Myocyte (in vitro differentiated cells): ENCODE measurements at regions not wholly inside any gene's neighbourhood (a gene's known extent, or its start where the extent isn't known, plus 50 kb on each side); places are given as distances from the start of the nearest gene placed in this dataset.
A peak's percentile ranks its signal among the peaks of the same experiment; 100 is the strongest.
"Not testable (repeated sequence)": the region's sequence is repeated elsewhere in the genome, so short reads cannot be mapped to it uniquely, and the experiment has no call there.

Experiments used
- DNase-seq: peaks from one replicate; pipeline ENCODE4 v3.0.0-alpha.2; 2012; ENCODE audit warnings: low read depth

- DNase-seq = peak; percentile 65
Measured at GRCh38 chr9:92242260-92243136, 51.0 kb downstream of the IARS1 start.

GRCh38 chr9:92236915-92237314 lies 56.6 kb downstream of the IARS1 start:
- DNase-seq = no peak

- DNase-seq = no peak
Measured at GRCh38 chr9:92236465-92236864, 57.0 kb downstream of the IARS1 start.

GRCh38 chr9:92234514-92234913 lies 59.0 kb downstream of the IARS1 start:
- DNase-seq = no peak

GRCh38 chr9:92232190-92232589 lies 61.3 kb downstream of the IARS1 start:
- no peak for DNase-seq

GRCh38 chr9:92228628-92229027 lies 64.9 kb downstream of the IARS1 start:
- no peak for DNase-seq

GRCh38 chr9:92224177-92224576 lies 69.3 kb downstream of the IARS1 start:
- DNase-seq = peak; percentile 55

GRCh38 chr9:92223758-92224157 lies 69.7 kb downstream of the IARS1 start:
- DNase-seq = no peak

GRCh38 chr9:92208693-92209524 lies 84.6 kb downstream of the IARS1 start:
- no peak for DNase-seq

- DNase-seq = no peak
Measured at GRCh38 chr9:92206488-92206887, 87.0 kb downstream of the IARS1 start.

GRCh38 chr9:92203887-92204286 lies 88.7 kb upstream of the SPTLC1 start:
- not testable (repeated sequence) for DNase-seq

- DNase-seq = not testable (repeated sequence)
Measured at GRCh38 chr9:92198237-92198636, 83.0 kb upstream of the SPTLC1 start.

- DNase-seq = peak; percentile 21
Measured at GRCh38 chr9:92196909-92197308, 81.7 kb upstream of the SPTLC1 start.

GRCh38 chr9:92196400-92196799 lies 81.2 kb upstream of the SPTLC1 start:
- no peak for DNase-seq

GRCh38 chr9:92191801-92192200 lies 76.6 kb upstream of the SPTLC1 start:
- no peak for DNase-seq

GRCh38 chr9:92190536-92190790 lies 75.2 kb upstream of the SPTLC1 start:
- no peak for DNase-seq

GRCh38 chr9:92189782-92190535 lies 74.7 kb upstream of the SPTLC1 start:
- DNase-seq = no peak

- no peak for DNase-seq
Measured at GRCh38 chr9:92188969-92189781, 74.0 kb upstream of the SPTLC1 start.

- DNase-seq = no peak
Measured at GRCh38 chr9:92187989-92188714, 72.9 kb upstream of the SPTLC1 start.

- no peak for DNase-seq
Measured at GRCh38 chr9:92187390-92187789, 72.2 kb upstream of the SPTLC1 start.
